ENCODE measurements at regions not wholly inside any gene's neighbourhood (a gene's known extent, or its start where the extent isn't known, plus 50 kb on each side); places are given as distances from the start of the nearest gene placed in this dataset.

DNA sequence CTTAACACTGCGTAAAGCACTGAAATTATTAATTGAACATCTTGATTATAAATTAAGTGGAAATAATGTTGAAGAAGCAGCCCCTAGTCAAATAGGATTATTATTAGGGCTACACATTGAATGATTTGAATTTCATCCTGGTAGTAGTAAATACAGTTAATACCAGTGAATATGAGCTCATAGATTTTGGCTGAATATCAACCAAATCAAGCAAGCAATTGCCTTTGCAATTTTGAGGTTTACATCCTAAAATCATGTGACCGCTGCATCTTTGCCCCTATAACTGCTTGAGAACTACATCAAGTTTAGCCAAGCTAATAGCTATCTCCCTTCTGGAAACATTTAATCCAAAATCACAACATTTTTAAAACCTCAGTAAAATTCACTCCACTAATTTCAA lies 801.2 kb upstream of the PIK3C3 start:
- no peak for FAIRE-seq
- H3K4me3 ChIP-seq (ENCODE audit: insufficient read depth, low read depth, low read length) = no peak overlapping the region
- no peak overlapping the region for H3K9ac ChIP-seq (ENCODE audit: low read length)
- H3K27ac ChIP-seq (ENCODE audit: low read depth, low read length) = no peak overlapping the region
- peak; percentile 29 for DNase-seq (ENCODE audit: low read depth)
- no peaks in the 10 kb centered on the region for H3K9me3 ChIP-seq (ENCODE audit: insufficient read depth, low read depth, low read length)
- TF ChIP-seq EZH2 (IDR thresholded peaks at IDR 0.05; ENCODE audit: insufficient read depth, low read length) = no peak
- TF ChIP-seq, protein P1, sequence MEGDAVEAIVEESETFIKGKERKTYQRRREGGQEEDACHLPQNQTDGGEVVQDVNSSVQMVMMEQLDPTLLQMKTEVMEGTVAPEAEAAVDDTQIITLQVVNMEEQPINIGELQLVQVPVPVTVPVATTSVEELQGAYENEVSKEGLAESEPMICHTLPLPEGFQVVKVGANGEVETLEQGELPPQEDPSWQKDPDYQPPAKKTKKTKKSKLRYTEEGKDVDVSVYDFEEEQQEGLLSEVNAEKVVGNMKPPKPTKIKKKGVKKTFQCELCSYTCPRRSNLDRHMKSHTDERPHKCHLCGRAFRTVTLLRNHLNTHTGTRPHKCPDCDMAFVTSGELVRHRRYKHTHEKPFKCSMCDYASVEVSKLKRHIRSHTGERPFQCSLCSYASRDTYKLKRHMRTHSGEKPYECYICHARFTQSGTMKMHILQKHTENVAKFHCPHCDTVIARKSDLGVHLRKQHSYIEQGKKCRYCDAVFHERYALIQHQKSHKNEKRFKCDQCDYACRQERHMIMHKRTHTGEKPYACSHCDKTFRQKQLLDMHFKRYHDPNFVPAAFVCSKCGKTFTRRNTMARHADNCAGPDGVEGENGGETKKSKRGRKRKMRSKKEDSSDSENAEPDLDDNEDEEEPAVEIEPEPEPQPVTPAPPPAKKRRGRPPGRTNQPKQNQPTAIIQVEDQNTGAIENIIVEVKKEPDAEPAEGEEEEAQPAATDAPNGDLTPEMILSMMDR (IDR thresholded peaks at IDR 0.05; ENCODE audit: insufficient read depth, low read depth, low read length) = no peak
- no peak overlapping the region for H2AFZ ChIP-seq (ENCODE audit: low read depth, low read length)
- Mint-ChIP-seq H3K27me3 (ENCODE audit: low read depth, unreplicated experiment) (no peaks in the 10 kb centered on the region), H3K27ac (ENCODE audit: unreplicated experiment) (no peak overlapping the region), H3K9me3 (ENCODE audit: unreplicated experiment) (no peaks in the 10 kb centered on the region), H3K36me3 (ENCODE audit: low read depth, unreplicated experiment) (no peaks in the 10 kb centered on the region), H3K4me3 (ENCODE audit: unreplicated experiment) (no peak overlapping the region), H3K4me1 (ENCODE audit: low read depth, unreplicated experiment) (no peaks in the 10 kb centered on the region)
- no peak overlapping the region for H3K4me2 ChIP-seq (ENCODE audit: low read length)
- no peaks in the 10 kb centered on the region for H3K4me1 ChIP-seq (ENCODE audit: insufficient read depth, low read length)
- H3K27me3 ChIP-seq (ENCODE audit: insufficient read depth, low read length) = no peaks in the 10 kb centered on the region
- H4K20me1 ChIP-seq (ENCODE audit: insufficient read depth, low read length) = no peaks in the 10 kb centered on the region
- no peaks in the 10 kb centered on the region for H3K79me2 ChIP-seq (ENCODE audit: insufficient read depth, low read length)
- H3K36me3 ChIP-seq (ENCODE audit: insufficient read depth, low read length) = no peaks in the 10 kb centered on the region

DNA sequence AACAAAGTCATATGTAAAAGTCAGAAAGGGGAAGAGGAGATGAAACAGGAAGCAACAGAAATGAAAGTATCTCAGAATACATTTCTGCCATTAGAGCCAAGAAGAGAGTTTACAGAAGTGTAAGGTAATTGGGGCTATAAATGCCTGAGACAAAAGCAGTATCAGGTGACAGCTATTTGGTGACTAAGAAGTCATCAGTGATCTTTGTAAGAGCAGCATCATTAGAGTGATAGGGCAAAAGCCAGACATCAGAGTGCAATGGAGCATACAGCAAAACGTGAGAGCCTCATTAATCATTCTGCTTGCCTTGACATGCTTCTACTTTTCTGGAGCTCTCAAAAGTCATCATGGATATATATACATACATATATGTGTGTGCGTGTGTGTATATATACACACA lies 804.7 kb upstream of the PIK3C3 start:
- H3K36me3 ChIP-seq (ENCODE audit: insufficient read depth, low read length) = no peaks in the 10 kb centered on the region
- Mint-ChIP-seq H3K9me3 (ENCODE audit: unreplicated experiment) (no peaks in the 10 kb centered on the region), H3K4me1 (ENCODE audit: low read depth, unreplicated experiment) (peaks cover 7% of the 10 kb centered on the region), H3K27me3 (ENCODE audit: low read depth, unreplicated experiment) (no peaks in the 10 kb centered on the region), H3K27ac (ENCODE audit: unreplicated experiment) (no peak overlapping the region), H3K4me3 (ENCODE audit: unreplicated experiment) (no peak overlapping the region), H3K36me3 (ENCODE audit: low read depth, unreplicated experiment) (no peaks in the 10 kb centered on the region)
- no peak overlapping the region for H2AFZ ChIP-seq (ENCODE audit: low read depth, low read length)
- DNase-seq (ENCODE audit: low read depth) (no peak), FAIRE-seq (no peak)
- H4K20me1 ChIP-seq (ENCODE audit: insufficient read depth, low read length) = no peaks in the 10 kb centered on the region
- no peaks in the 10 kb centered on the region for H3K79me2 ChIP-seq (ENCODE audit: insufficient read depth, low read length)
- TF ChIP-seq, protein P1 (IDR thresholded peaks at IDR 0.05; ENCODE audit: insufficient read depth, low read depth, low read length) = no peak
- TF ChIP-seq EZH2 (IDR thresholded peaks at IDR 0.05; ENCODE audit: insufficient read depth, low read length) = no peak
- no peak overlapping the region for H3K27ac ChIP-seq (ENCODE audit: low read depth, low read length)
- no peaks in the 10 kb centered on the region for H3K4me1 ChIP-seq (ENCODE audit: insufficient read depth, low read length)
- no peak overlapping the region for H3K4me3 ChIP-seq (ENCODE audit: insufficient read depth, low read depth, low read length)
- H3K27me3 ChIP-seq (ENCODE audit: insufficient read depth, low read length) = no peaks in the 10 kb centered on the region
- H3K9ac ChIP-seq (ENCODE audit: low read length) = no peak overlapping the region
- H3K9me3 ChIP-seq (ENCODE audit: insufficient read depth, low read depth, low read length) = no peaks in the 10 kb centered on the region
- no peak overlapping the region for H3K4me2 ChIP-seq (ENCODE audit: low read length)

GRCh38 chr18:41146301-41146700 lies 808.7 kb upstream of the PIK3C3 start:
- no peak for FAIRE-seq
- no peak overlapping the region for H3K27ac Mint-ChIP-seq (ENCODE audit: unreplicated experiment)

More at GRCh38 chr18:41146301-41146700, 808.7 kb upstream of the PIK3C3 start:
- Histone ChIP-seq H3K79me2 (ENCODE audit: insufficient read depth, low read length) (no peaks in the 10 kb centered on the region), H3K36me3 (ENCODE audit: insufficient read depth, low read length) (no peaks in the 10 kb centered on the region), H2AFZ (ENCODE audit: low read depth, low read length) (no peak overlapping the region), H3K4me3 (ENCODE audit: insufficient read depth, low read depth, low read length) (no peak overlapping the region), H3K4me1 (ENCODE audit: insufficient read depth, low read length) (no peaks in the 10 kb centered on the region), H3K4me2 (ENCODE audit: low read length) (no peak overlapping the region), H4K20me1 (ENCODE audit: insufficient read depth, low read length) (no peaks in the 10 kb centered on the region), H3K27ac (ENCODE audit: low read depth, low read length) (no peak overlapping the region), H3K9ac (ENCODE audit: low read length) (no peak overlapping the region), H3K27me3 (ENCODE audit: insufficient read depth, low read length) (no peaks in the 10 kb centered on the region), H3K9me3 (ENCODE audit: insufficient read depth, low read depth, low read length) (no peaks in the 10 kb centered on the region)
- H3K9me3 Mint-ChIP-seq (ENCODE audit: unreplicated experiment) = no peaks in the 10 kb centered on the region
- no peak for DNase-seq (ENCODE audit: low read depth)
- H3K36me3 Mint-ChIP-seq (ENCODE audit: low read depth, unreplicated experiment) = no peaks in the 10 kb centered on the region
- H3K4me1 Mint-ChIP-seq (ENCODE audit: low read depth, unreplicated experiment) = peaks cover 27% of the 10 kb centered on the region
- no peak for TF ChIP-seq EZH2 (IDR thresholded peaks at IDR 0.05; ENCODE audit: insufficient read depth, low read length)
- TF ChIP-seq, protein P1 (IDR thresholded peaks at IDR 0.05; ENCODE audit: insufficient read depth, low read depth, low read length) = no peak
- H3K27me3 Mint-ChIP-seq (ENCODE audit: low read depth, unreplicated experiment) = no peaks in the 10 kb centered on the region
- H3K4me3 Mint-ChIP-seq (ENCODE audit: unreplicated experiment) = no peak overlapping the region
